ENCODE measurements at regions not wholly inside any gene's neighbourhood (a gene's known extent, or its start where the extent isn't known, plus 50 kb on each side); places are given as distances from the start of the nearest gene placed in this dataset.

DNA sequence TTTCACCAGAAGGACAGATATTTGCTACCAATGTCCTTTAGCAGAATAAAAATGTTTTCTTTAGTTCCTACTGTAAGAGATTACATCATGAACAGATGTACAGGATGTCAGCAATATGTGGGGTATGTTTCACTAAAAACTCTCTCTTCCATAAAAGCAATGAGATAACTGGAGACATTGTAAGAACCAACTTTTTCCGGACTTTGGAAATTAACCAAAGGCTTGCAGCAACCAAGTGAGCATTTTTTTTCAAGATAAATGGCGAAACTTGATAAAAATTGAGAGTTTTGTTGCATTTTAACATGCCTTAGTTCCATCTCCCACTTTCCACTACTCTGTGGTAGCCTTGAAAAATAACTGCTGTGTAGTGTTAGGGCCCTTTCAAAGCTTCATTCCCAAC lies 429.8 kb upstream of the CDH2 start:
- TF ChIP-seq TCF4 (CRISPR knock-in tag; IDR thresholded peaks at IDR 0.05; ENCODE audit: borderline replicate concordance), result no peak
- no peak for TF ChIP-seq OSR1 (CRISPR knock-in tag; IDR thresholded peaks at IDR 0.05)
- TF ChIP-seq, protein P1, sequence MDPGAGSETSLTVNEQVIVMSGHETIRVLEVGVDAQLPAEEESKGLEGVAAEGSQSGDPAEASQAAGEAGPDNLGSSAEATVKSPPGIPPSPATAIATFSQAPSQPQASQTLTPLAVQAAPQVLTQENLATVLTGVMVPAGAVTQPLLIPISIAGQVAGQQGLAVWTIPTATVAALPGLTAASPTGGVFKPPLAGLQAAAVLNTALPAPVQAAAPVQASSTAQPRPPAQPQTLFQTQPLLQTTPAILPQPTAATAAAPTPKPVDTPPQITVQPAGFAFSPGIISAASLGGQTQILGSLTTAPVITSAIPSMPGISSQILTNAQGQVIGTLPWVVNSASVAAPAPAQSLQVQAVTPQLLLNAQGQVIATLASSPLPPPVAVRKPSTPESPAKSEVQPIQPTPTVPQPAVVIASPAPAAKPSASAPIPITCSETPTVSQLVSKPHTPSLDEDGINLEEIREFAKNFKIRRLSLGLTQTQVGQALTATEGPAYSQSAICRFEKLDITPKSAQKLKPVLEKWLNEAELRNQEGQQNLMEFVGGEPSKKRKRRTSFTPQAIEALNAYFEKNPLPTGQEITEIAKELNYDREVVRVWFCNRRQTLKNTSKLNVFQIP (CRISPR knock-in tag; IDR thresholded peaks at IDR 0.05; ENCODE audit: borderline replicate concordance, low read depth), result no peak
- TF ChIP-seq CSDC2 (CRISPR knock-in tag; IDR thresholded peaks at IDR 0.05), result no peak
- TF ChIP-seq, protein P2, sequence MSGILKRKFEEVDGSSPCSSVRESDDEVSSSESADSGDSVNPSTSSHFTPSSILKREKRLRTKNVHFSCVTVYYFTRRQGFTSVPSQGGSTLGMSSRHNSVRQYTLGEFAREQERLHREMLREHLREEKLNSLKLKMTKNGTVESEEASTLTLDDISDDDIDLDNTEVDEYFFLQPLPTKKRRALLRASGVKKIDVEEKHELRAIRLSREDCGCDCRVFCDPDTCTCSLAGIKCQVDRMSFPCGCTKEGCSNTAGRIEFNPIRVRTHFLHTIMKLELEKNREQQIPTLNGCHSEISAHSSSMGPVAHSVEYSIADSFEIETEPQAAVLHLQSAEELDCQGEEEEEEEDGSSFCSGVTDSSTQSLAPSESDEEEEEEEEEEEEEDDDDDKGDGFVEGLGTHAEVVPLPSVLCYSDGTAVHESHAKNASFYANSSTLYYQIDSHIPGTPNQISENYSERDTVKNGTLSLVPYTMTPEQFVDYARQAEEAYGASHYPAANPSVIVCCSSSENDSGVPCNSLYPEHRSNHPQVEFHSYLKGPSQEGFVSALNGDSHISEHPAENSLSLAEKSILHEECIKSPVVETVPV (CRISPR knock-in tag; IDR thresholded peaks at IDR 0.05), result no peak
- TF ChIP-seq, protein P3, sequence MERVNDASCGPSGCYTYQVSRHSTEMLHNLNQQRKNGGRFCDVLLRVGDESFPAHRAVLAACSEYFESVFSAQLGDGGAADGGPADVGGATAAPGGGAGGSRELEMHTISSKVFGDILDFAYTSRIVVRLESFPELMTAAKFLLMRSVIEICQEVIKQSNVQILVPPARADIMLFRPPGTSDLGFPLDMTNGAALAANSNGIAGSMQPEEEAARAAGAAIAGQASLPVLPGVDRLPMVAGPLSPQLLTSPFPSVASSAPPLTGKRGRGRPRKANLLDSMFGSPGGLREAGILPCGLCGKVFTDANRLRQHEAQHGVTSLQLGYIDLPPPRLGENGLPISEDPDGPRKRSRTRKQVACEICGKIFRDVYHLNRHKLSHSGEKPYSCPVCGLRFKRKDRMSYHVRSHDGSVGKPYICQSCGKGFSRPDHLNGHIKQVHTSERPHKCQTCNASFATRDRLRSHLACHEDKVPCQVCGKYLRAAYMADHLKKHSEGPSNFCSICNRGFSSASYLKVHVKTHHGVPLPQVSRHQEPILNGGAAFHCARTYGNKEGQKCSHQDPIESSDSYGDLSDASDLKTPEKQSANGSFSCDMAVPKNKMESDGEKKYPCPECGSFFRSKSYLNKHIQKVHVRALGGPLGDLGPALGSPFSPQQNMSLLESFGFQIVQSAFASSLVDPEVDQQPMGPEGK (CRISPR knock-in tag; IDR thresholded peaks at IDR 0.05; ENCODE audit: borderline replicate concordance), result no peak
- no peak for ATAC-seq

DNA sequence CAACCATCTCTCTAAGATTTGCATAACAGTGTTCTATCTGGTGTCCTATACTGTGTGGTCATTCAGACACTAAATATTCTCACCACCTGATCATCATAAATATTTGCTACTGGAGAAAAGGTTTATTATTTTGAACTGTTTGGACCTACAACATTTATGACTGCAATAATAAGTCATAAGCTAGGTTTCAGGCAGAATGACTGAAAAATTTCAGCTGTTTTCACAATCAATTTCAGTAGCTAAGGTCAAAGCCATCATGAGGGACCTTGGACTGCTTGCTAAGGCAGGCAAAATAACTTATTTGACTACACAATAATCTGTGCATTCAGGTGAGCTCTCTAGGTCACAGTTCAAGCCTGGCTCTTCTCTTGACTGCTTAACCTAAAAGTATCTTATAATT lies 425.5 kb upstream of the CDH2 start:
- TF ChIP-seq RARB (CRISPR knock-in tag; IDR thresholded peaks at IDR 0.05) (no peak), GLIS3 (CRISPR knock-in tag; IDR thresholded peaks at IDR 0.05) (no peak), ZNF70 (CRISPR knock-in tag; IDR thresholded peaks at IDR 0.05) (no peak), BACH2 (CRISPR knock-in tag; IDR thresholded peaks at IDR 0.05; ENCODE audit: borderline replicate concordance) (no peak), ARNTL (CRISPR knock-in tag; IDR thresholded peaks at IDR 0.05; ENCODE audit: borderline replicate concordance, low read depth) (no peak), ZNF8 (CRISPR knock-in tag; IDR thresholded peaks at IDR 0.05) (no peak), CSDC2 (CRISPR knock-in tag; IDR thresholded peaks at IDR 0.05) (no peak), ESRRG (CRISPR knock-in tag; IDR thresholded peaks at IDR 0.05) (no peak), SNAI2 (CRISPR knock-in tag; IDR thresholded peaks at IDR 0.05) (no peak), ZNF565 (CRISPR knock-in tag; conservative IDR thresholded peaks at IDR 0.05; ENCODE audit: low read depth) (no peak), TOX (CRISPR knock-in tag; IDR thresholded peaks at IDR 0.05; ENCODE audit: borderline replicate concordance) (no peak), ZFP30 (CRISPR knock-in tag; IDR thresholded peaks at IDR 0.05) (no peak)
- TF ChIP-seq, protein P3 (CRISPR knock-in tag; IDR thresholded peaks at IDR 0.05; ENCODE audit: borderline replicate concordance), result no peak
- TF ChIP-seq, protein P4, sequence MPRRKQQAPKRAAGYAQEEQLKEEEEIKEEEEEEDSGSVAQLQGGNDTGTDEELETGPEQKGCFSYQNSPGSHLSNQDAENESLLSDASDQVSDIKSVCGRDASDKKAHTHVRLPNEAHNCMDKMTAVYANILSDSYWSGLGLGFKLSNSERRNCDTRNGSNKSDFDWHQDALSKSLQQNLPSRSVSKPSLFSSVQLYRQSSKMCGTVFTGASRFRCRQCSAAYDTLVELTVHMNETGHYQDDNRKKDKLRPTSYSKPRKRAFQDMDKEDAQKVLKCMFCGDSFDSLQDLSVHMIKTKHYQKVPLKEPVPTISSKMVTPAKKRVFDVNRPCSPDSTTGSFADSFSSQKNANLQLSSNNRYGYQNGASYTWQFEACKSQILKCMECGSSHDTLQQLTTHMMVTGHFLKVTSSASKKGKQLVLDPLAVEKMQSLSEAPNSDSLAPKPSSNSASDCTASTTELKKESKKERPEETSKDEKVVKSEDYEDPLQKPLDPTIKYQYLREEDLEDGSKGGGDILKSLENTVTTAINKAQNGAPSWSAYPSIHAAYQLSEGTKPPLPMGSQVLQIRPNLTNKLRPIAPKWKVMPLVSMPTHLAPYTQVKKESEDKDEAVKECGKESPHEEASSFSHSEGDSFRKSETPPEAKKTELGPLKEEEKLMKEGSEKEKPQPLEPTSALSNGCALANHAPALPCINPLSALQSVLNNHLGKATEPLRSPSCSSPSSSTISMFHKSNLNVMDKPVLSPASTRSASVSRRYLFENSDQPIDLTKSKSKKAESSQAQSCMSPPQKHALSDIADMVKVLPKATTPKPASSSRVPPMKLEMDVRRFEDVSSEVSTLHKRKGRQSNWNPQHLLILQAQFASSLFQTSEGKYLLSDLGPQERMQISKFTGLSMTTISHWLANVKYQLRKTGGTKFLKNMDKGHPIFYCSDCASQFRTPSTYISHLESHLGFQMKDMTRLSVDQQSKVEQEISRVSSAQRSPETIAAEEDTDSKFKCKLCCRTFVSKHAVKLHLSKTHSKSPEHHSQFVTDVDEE (CRISPR knock-in tag; IDR thresholded peaks at IDR 0.05), result no peak
- TF ChIP-seq, protein P2 (CRISPR knock-in tag; IDR thresholded peaks at IDR 0.05), result no peak
- TF ChIP-seq, protein P5, sequence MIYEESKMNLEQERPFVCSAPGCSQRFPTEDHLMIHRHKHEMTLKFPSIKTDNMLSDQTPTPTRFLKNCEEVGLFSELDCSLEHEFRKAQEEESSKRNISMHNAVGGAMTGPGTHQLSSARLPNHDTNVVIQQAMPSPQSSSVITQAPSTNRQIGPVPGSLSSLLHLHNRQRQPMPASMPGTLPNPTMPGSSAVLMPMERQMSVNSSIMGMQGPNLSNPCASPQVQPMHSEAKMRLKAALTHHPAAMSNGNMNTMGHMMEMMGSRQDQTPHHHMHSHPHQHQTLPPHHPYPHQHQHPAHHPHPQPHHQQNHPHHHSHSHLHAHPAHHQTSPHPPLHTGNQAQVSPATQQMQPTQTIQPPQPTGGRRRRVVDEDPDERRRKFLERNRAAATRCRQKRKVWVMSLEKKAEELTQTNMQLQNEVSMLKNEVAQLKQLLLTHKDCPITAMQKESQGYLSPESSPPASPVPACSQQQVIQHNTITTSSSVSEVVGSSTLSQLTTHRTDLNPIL (CRISPR knock-in tag; IDR thresholded peaks at IDR 0.05; ENCODE audit: low read depth), result no peak
- TF ChIP-seq, protein P1 (CRISPR knock-in tag; IDR thresholded peaks at IDR 0.05; ENCODE audit: borderline replicate concordance, low read depth), result no peak
- no peak for ATAC-seq

Data from SK-N-SH treated with all-trans-retinoic acid at 6 μM for 48 hours (cell line).